ENCODE measurements at regions not wholly inside any gene's neighbourhood (a gene's known extent, or its start where the extent isn't known, plus 50 kb on each side); places are given as distances from the start of the nearest gene placed in this dataset.

- TF ChIP-seq CTCF (IDR thresholded peaks at IDR 0.05; ENCODE audit: low read depth, low read length, missing input control) (no peak), EGR1 (IDR thresholded peaks at IDR 0.05; ENCODE audit: low read depth in 2 of 2) (no peak), GABPA (IDR thresholded peaks at IDR 0.05 in 1 of 2, conservative IDR thresholded peaks at IDR 0.05 in 1 of 2) (no peak), MAX (IDR thresholded peaks at IDR 0.05) (no peak), REST (IDR thresholded peaks at IDR 0.05) (no peak), HNF4A (conservative IDR thresholded peaks at IDR 0.05) (no peak), JUND (IDR thresholded peaks at IDR 0.05) (no peak), ZBTB33 (IDR thresholded peaks at IDR 0.05) (no peak), TAF1 (conservative IDR thresholded peaks at IDR 0.05) (no peak), YY1 (IDR thresholded peaks at IDR 0.05) (no peak), NR2F2 (IDR thresholded peaks at IDR 0.05) (no peak), RAD21 (IDR thresholded peaks at IDR 0.05) (no peak)
These were observed 218.6 kb upstream of the TAC1 start for GRCh38 chr7:97513326-97513725.

Data from liver (tissue), 3 donors.